Activated CD8-positive, alpha-beta memory T cell treated with anti-CD3 and anti-CD28 coated beads for 24 hours (primary cell): ENCODE measurements at regions not wholly inside any gene's neighbourhood (a gene's known extent, or its start where the extent isn't known, plus 50 kb on each side); places are given as distances from the start of the nearest gene placed in this dataset.

Experiments used
- DNase-seq: peaks from one replicate; pipeline ENCODE4 v3.0.0-alpha.2; 2020

DNA sequence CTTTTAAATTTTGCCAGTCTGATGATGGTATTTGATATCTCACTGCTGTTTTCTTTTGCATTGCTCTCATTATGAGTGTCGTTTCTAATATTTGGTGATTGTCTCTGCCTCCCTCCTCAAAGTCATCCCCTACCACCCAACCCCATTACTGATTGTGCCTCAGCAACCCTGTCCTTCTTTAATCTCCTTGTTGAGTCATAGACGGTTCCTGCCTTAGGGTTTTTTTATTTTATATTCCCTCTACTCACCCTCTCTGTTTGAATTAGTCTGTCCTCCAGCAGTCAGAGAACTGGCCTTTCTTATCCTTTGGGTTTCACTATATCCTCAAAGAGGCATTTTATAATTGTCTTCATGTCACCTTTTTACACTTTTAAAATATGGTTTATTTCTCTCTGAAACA, 409.3 kb upstream of the CPEB2 start:
- DNase-seq: no peak

DNA sequence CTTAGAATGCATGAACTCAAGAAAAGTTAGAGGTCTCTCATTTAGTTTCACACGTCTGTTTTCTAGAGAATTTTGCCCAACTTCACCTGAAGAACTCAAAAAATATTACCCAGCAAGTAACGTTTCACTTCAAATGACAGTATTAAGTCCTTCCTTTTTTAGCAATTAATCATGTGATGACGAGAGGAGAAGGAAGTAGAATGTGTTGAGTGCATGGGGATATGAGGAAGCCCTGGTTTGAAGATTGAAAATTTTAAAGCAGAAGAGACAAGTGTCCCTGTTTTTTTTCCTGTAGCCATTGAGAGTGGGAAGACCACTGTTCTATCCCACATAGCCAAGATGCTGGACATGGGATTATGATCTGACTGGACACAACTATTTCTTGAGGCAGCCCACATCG, 406.3 kb upstream of the CPEB2 start:
- DNase-seq: no peak

- DNase-seq: no peak
Measured at GRCh38 chr4:14596437-14596836, 405.8 kb upstream of the CPEB2 start.

DNA sequence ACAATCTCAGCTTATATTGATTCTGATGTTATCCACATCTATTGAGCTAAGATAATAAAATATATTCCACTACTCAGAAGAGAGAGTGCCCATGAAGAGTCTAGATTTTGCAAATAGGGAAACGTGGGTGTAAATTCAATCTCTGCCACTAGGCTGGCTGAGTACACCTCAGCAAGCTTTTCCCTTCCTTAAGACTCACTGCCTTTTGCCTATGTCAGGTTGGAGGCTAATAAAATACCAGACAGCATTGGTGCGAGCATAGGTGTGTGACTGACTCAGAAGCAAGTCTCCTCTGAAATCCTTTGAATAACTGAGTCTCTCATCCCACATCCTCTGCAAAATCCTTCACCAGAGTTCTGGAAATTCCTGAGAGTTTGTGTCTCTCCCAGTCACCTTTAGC, 405.4 kb upstream of the CPEB2 start:
- DNase-seq: no peak

- DNase-seq: no peak
Measured at GRCh38 chr4:14602206-14602605, 400.1 kb upstream of the CPEB2 start.

- DNase-seq: no peak
Measured at GRCh38 chr4:14607001-14607400, 395.3 kb upstream of the CPEB2 start.

DNA sequence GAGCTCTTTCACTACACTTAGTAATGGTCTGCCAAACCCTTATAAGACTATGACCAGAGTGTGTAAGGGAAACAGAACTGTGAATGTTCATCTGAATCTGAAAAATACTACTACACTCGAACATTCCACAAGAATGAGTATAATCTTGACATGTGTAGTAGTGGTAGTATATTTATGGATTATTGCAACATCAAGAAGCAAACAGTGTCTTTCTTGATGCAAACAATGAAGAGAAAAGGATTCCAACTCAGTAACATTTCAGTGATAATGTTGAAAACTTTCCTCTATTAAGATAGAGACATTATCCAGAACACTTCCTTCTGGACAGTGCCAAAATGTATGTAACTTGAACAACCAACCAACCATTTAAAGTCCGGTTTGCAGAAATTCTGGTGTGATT, 394.7 kb upstream of the CPEB2 start:
- no peak for DNase-seq

- no peak for DNase-seq
Measured at GRCh38 chr4:14608630-14609029, 393.7 kb upstream of the CPEB2 start.

- no peak for DNase-seq
Measured at GRCh38 chr4:14614840-14615239, 387.4 kb upstream of the CPEB2 start.

GRCh38 chr4:14615671-14616070, 386.6 kb upstream of the CPEB2 start:
- DNase-seq: no peak

DNA sequence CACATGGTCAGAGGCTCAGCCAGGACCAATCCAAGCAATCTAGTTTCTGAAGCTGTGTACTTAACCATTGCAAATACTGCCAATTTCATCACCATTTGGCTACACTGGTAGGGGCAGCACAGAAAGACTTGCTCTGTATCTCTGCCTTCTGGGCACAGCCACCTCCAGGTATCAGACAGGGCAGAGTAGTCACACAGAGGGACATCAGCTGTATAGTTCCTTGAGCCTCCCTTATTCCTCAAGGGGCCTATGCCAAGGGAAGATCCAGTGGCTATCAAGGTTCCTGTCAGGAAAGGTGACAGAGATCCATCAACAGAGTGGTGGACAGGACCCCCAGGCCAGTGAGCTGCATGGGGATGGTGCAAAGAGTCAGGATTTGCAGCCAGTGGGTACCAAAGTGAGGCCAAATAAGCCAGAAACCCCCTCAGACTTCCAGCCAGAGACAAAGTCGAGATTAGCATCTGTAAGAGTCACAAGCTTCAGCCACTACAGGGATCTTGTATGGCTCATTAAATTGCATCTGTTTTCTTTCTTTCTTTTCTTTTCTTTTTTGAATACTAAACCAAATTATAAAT, 381.6 kb upstream of the CPEB2 start:
- DNase-seq: no peak

GRCh38 chr4:14621731-14622463, 380.4 kb upstream of the CPEB2 start:
- no peak for DNase-seq

- DNase-seq: no peak
Measured at GRCh38 chr4:14627038-14627437, 375.2 kb upstream of the CPEB2 start.

DNA sequence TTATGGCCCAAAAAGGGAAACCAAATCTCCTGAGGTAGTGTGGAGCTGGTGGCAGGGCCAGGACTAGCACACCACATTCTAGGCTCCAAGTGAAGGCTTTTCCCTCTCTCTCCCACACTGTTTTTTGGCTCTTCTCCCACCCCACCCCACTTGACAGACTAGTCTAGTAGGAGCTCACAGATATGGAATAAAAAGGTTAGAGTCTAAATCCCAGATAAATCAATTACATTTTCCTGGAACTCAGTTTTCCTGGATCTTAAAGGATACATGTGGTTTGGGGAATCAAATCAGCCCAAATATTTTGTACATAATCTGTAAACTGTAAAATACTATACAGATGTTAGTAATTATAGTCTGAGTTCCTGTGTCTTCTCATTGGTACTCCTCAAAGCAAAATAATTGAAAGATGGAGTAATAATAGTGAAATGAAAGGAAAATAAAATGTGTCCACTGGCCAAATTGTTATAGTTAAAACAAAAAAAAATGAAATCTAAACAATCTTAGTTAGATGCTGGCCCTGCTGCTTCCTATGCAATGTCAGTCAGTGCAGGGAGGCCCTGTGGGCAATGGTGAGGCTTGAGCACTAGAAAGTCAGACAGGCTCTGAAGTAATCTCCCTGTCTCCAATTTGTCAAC, 370.4 kb upstream of the CPEB2 start:
- no peak for DNase-seq

- no peak for DNase-seq
Measured at GRCh38 chr4:14636563-14636962, 365.7 kb upstream of the CPEB2 start.

DNA sequence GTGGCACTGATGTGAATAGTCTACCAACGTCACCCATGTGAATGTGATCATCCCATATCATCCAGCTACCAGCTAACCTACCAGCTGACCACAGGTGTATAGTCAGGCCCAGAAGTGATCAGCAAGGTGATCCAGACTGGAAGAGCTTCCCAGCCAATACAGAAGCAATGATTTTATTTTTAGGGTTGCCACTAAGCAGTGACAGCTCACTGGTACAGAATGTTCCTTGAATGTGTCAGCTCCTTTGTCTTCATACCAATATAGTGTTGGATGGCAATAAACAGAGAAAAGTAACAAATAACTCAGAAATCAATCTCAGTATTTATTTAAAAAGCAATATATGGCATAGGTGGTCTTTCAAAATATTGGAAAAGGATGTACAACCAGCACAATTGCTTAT, 361.8 kb upstream of the CPEB2 start:
- no peak for DNase-seq

GRCh38 chr4:14641871-14642270, 360.4 kb upstream of the CPEB2 start:
- DNase-seq: no peak

DNA sequence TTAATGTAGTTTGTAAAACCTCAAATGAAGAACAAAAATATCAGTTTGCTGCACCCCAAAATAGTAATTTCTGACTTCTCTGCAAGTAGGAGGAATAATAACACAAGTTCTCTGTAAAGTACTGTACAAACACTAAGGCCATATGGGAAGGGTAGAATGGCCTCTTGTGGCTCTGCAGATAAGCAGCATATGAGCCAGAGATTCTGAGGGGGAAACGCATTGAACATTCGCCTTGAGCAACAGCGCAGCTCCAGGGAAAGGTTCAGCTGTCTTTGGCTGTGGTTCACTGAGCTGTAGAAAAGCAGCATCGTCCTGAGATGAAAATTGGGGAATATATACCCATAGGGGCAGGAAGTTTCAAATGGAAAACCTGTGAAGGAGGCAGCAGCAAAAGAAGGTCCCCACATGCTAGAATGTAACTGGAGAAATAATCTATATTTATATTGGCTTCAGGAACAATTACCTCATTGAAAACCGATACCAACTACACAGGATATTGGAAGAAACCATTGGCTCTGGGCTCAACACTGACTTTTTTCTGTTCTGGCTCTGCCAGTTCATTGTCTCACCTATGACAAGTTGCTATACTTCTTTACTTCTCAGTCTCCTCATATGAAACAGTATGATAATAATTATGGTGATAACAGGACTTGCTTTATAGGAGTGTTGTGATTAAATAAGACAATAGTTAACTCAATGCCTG, 357.6 kb upstream of the CPEB2 start:
- DNase-seq: no peak

DNA sequence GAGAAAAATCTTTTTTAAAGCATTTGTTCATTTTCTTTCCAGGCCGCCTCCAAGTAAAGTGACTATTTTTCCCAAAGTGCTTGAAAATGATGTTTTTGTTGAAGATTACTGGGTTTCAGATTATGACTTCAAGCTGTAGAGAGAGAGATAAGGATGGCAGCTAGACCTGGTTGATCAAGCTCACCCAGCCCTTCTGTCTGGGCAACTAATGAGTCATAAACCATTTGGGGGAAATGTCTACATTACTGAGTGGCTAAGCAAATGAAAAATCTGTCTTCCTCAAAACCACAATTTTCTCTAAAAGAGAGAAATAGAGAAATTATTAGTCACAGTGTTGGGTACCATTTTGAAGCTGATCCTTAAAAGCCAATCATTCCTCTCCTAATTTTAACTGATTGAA, 355.4 kb upstream of the CPEB2 start:
- no peak for DNase-seq

DNA sequence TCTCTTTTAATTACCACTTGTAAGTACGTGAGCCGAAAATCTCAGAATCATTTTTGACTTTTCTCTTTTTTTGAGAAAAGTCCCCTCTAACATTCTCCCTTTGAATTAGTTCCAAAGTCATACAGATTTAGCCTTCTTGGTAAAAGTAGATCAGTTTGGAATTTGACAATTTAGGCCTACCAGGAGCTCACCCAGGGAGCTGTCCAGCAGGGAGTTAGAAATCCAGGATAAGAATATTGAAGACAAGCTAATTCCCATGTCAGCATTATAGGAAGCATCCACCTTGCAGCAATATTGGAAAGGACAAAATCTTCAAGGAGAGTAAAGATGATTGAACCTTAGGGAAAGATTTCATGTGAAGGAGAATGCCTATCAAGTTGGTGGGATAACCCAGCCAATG, 352.2 kb upstream of the CPEB2 start:
- no peak for DNase-seq

DNA sequence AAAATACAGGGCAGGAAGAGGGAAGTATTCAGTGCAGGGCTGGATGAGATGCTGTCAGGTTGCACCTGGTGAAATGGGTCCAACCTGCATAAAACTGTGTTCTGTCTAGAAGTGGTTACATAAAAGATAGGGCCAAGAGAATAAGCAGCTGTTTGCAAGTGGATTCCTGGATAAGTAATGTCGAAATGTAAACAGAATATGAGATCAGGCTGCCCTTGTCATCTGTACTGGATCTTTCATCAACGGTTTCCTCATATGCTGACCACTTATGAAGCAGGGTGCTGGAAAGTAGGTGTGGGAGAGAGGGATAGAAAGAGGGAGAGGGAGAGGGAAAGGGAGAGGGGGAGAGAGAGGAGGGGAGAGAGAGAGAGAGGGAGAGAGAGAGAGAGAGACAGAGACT, 349.8 kb upstream of the CPEB2 start:
- no peak for DNase-seq

DNA sequence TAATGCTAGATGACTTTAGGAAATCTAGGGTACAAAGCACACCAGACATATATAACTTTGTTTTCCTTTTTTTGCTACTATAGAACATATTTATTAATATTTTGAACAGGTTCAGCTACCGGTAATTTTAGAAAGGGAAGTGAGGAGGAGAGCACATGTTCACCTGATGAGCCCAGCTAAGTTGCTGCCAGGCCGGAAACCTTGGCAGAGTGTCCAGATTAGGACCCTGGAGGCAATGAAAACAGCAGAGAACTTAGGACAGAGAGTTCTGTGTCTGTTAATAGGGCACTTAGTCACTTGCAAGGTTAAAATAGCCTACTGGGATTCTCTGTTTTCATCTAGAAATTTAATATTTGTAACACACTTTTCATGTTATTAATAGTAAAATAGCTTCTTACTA, 348.9 kb upstream of the CPEB2 start:
- no peak for DNase-seq

GRCh38 chr4:14659286-14659685, 343.0 kb upstream of the CPEB2 start:
- DNase-seq: no peak

DNA sequence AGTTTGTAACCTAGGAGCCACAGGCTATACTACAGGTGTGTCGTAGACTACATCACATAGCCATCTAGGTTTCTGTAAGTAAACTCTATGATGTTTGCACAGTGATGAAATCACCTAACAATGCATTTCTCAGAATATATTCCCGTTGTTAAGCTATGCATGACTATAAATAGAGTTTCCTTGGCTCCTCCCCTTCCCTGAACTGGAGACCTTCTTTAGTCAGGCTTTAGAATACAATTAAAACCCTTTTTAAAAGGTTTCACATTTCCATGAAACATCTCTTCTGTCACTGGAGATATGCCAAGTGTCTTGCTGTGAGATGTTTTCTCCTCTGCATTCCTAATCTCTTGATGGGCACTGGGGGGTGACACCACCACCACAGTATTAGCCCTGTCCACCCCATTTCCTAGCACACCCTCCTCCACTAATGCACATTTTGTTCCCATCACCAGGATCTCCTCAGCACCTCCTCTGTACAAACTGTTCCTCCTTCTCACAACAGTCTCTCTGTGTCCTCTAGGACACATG, 334.6 kb upstream of the CPEB2 start:
- DNase-seq: no peak
